GM23338 (cell line): ENCODE measurements at regions not wholly inside any gene's neighbourhood (a gene's known extent, or its start where the extent isn't known, plus 50 kb on each side); places are given as distances from the start of the nearest gene placed in this dataset.

Experiments
- ATAC-seq: fragments of 200-7000 bp; cut with Tn5 transposase; 3 replicates; pipeline ENCODE4 v1.9.1; 2020
- DNase-seq: peaks from one replicate; pipeline ENCODE4 v3.0.0-alpha.2; 2015; ENCODE audit warnings: low spot score
- H2AFZ ChIP-seq: fragments of 200-600 bp; sonication (generic); 2 replicates; pipeline ENCODE4 v1.8.0; 2016; ENCODE audit warnings: antibody characterized with exemption, mild to moderate bottlenecking, moderate library complexity
- H3F3A ChIP-seq: fragments of 200-600 bp; sonication (generic); replicated peaks from 2 replicates; pipeline ENCODE4 v1.8.0; 2017; ENCODE audit warnings: antibody characterized with exemption, mixed run types, low read depth
- H3K27ac ChIP-seq: fragments of 200-600 bp; sonication (generic); 2 replicates; pipeline ENCODE4 v1.6.1; 2016; ENCODE audit warnings: low read depth
- H3K27me3 ChIP-seq: fragments of 200-600 bp; sonication (generic); 2 replicates; pipeline ENCODE4 v1.8.0; 2016; ENCODE audit warnings: mild to moderate bottlenecking, mixed run types, moderate library complexity; ENCODE audit not compliant: insufficient read depth
- H3K36me3 ChIP-seq: fragments of 200-600 bp; sonication (generic); 2 replicates; pipeline ENCODE4 v1.8.0; 2016; ENCODE audit warnings: mild to moderate bottlenecking; ENCODE audit not compliant: insufficient read depth
- H3K4me1 ChIP-seq: fragments of 200-600 bp; sonication (generic); 2 replicates; pipeline ENCODE4 v1.8.0; 2016; ENCODE audit warnings: mild to moderate bottlenecking, moderate library complexity; ENCODE audit not compliant: insufficient read depth
- H3K4me2 ChIP-seq: fragments of 200-600 bp; sonication (generic); 2 replicates; pipeline ENCODE4 v1.7.1; 2017; ENCODE audit warnings: mixed run types
- H3K4me3 ChIP-seq: fragments of 200-600 bp; sonication (generic); 2 replicates; pipeline ENCODE4 v1.6.1; 2016; ENCODE audit warnings: mixed run types
- H3K79me2 ChIP-seq: fragments of 200-600 bp; sonication (generic); replicated peaks from 2 replicates; pipeline ENCODE4 v1.8.0; 2017; ENCODE audit warnings: mild to moderate bottlenecking; ENCODE audit not compliant: insufficient read depth
- H3K9me2 ChIP-seq: fragments of 200-600 bp; sonication (generic); 2 replicates; pipeline ENCODE4 v1.8.0; 2017; ENCODE audit not compliant: insufficient read depth
- H4K20me1 ChIP-seq: fragments of 200-600 bp; sonication (generic); replicated peaks from 2 replicates; pipeline ENCODE4 v1.8.0; 2017; ENCODE audit warnings: mild to moderate bottlenecking; ENCODE audit not compliant: insufficient read depth
- H3K27ac Mint-ChIP-seq: 2 replicates; pipeline ENCODE4 v1.8.0; 2020; ENCODE audit warnings: inconsistent platforms, mild to moderate bottlenecking, moderate library complexity, mixed read lengths
- H3K27me3 Mint-ChIP-seq: 3 replicates; pipeline ENCODE4 v1.8.0; 2022; ENCODE audit warnings: low read depth, mild to moderate bottlenecking, moderate library complexity, mixed read lengths, inconsistent platforms; ENCODE audit not compliant: insufficient read depth, poor library complexity
- H3K36me3 Mint-ChIP-seq: 3 replicates; pipeline ENCODE4 v1.8.0; 2021; ENCODE audit warnings: low read depth, mild to moderate bottlenecking, inconsistent platforms, moderate library complexity, mixed read lengths
- H3K4me1 Mint-ChIP-seq: 3 replicates; pipeline ENCODE4 v1.8.0; 2020; ENCODE audit warnings: mild to moderate bottlenecking, inconsistent platforms, mixed read lengths
- H3K4me3 Mint-ChIP-seq: 3 replicates; pipeline ENCODE4 v1.8.0; 2021; ENCODE audit warnings: moderate library complexity, mild to moderate bottlenecking, inconsistent platforms, mixed read lengths
- H3K9me3 Mint-ChIP-seq: 3 replicates; pipeline ENCODE4 v1.8.0; 2020; ENCODE audit warnings: moderate library complexity, mild to moderate bottlenecking, inconsistent platforms, mixed read lengths
- CREB1 ChIP-seq: fragments of 250-450 bp; sonication (Bioruptor Pico); IDR thresholded peaks from 2 replicates; pipeline ENCODE4 v1.5.0; 2020; ENCODE audit warnings: low read depth, mild to moderate bottlenecking, moderate library complexity
- CTCF ChIP-seq, 2 experiments: fragments of 200-600 bp in 1 of 2; sonication (generic) in 1 of 2; conservative IDR thresholded peaks; 2 replicates each; pipeline versions ENCODE4 v1.5.1 to v1.6.1; 2016 to 2017; ENCODE audit warnings: antibody characterized with exemption in 2 of 2, low read depth in 2 of 2, mild to moderate bottlenecking in 2 of 2, moderate library complexity in 1 of 2
- EZH2 ChIP-seq: fragments of 200-600 bp; sonication (generic); IDR thresholded peaks from one replicate; pipeline ENCODE4 v1.8.0; 2017; ENCODE audit warnings: antibody characterized with exemption, mild to moderate bottlenecking, low read depth; ENCODE audit not compliant: unreplicated experiment
- EZH2phosphoT487 ChIP-seq: fragments of 200-600 bp; sonication (generic); IDR thresholded peaks from one replicate; pipeline ENCODE4 v1.8.1; 2018; ENCODE audit warnings: antibody characterized with exemption; ENCODE audit not compliant: unreplicated experiment
- JUNB ChIP-seq: IDR thresholded peaks from one replicate; pipeline ENCODE4 v1.6.1; 2016; ENCODE audit warnings: antibody characterized with exemption; ENCODE audit not compliant: unreplicated experiment
- NANOG ChIP-seq: IDR thresholded peaks from 2 replicates; pipeline ENCODE4 v1.6.1; 2016; ENCODE audit warnings: antibody characterized with exemption, borderline replicate concordance
- POLR2AphosphoS5 ChIP-seq: IDR thresholded peaks from 2 replicates; pipeline ENCODE4 v1.6.1; 2016; ENCODE audit warnings: antibody characterized with exemption, low read depth
- STAT1 ChIP-seq: IDR thresholded peaks from one replicate; pipeline ENCODE4 v1.6.1; 2016; ENCODE audit warnings: antibody characterized with exemption; ENCODE audit not compliant: unreplicated experiment
- ZNF114 ChIP-seq: fragments of 250-450 bp; sonication (Bioruptor Pico); IDR thresholded peaks from 2 replicates; pipeline ENCODE4 v1.5.0; 2020; ENCODE audit warnings: mild to moderate bottlenecking, moderate library complexity
- ZNF462 ChIP-seq: fragments of 250-450 bp; sonication (Bioruptor Pico); IDR thresholded peaks from 2 replicates; pipeline ENCODE4 v1.5.0; 2020; ENCODE audit warnings: mild to moderate bottlenecking, moderate library complexity
- TF ChIP-seq, protein P1 (sequence below): IDR thresholded peaks from 2 replicates; pipeline ENCODE4 v1.6.1; 2016; ENCODE audit warnings: antibody characterized with exemption
- TF ChIP-seq, protein P2 (sequence below): IDR thresholded peaks from one replicate; pipeline ENCODE4 v1.6.1; 2018; ENCODE audit warnings: antibody characterized with exemption; ENCODE audit not compliant: unreplicated experiment

- TF ChIP-seq, protein P1, sequence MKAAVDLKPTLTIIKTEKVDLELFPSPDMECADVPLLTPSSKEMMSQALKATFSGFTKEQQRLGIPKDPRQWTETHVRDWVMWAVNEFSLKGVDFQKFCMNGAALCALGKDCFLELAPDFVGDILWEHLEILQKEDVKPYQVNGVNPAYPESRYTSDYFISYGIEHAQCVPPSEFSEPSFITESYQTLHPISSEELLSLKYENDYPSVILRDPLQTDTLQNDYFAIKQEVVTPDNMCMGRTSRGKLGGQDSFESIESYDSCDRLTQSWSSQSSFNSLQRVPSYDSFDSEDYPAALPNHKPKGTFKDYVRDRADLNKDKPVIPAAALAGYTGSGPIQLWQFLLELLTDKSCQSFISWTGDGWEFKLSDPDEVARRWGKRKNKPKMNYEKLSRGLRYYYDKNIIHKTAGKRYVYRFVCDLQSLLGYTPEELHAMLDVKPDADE, result no peak
- no peak for TF ChIP-seq POLR2AphosphoS5
- TF ChIP-seq EZH2phosphoT487, result no peak
Observed at GRCh38 chr2:36087344-36087743, 268.2 kb upstream of the CRIM1 start (continued).

DNA sequence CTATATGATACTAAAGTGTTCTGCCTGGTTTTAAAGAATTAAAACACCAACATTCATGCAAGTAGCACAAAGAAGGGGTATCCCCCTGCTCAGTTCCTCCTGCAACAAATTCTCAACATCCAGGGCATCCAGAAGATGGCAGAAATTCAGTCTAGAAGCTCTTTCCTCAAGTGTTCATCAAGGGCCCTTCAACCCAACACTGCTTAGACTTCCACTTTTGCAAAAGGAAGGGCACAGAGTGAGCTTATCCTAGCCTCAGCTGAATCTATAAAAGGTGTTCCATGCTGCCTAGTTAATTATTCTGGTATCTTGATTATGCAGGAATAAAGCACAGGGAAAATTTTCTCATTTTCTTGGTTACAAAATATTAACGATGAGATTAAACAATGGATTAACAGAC lies 275.8 kb upstream of the CRIM1 start:
- Histone ChIP-seq H2AFZ (no peak overlapping the region), H3K4me3 (no peak overlapping the region), H3K27me3 (no peaks in the 10 kb centered on the region), H3K9me2 (peaks cover 3% of the 10 kb centered on the region; the same call in 1 of the 2 replicates), H3K27ac (no peak overlapping the region), H3K79me2 (no peaks in the 10 kb centered on the region), H3K4me1 (peaks cover 10% of the 10 kb centered on the region; the same call in 1 of the 2 replicates), H3K36me3 (no peaks in the 10 kb centered on the region), H3F3A (no peaks in the 10 kb centered on the region), H4K20me1 (no peaks in the 10 kb centered on the region), H3K4me2 (no peak overlapping the region)
- Mint-ChIP-seq H3K4me1 (peaks cover 14% of the 10 kb centered on the region; the same call in 2 of the 3 replicates), H3K36me3 (no peaks in the 10 kb centered on the region), H3K27ac (no peak overlapping the region), H3K9me3 (no peaks in the 10 kb centered on the region), H3K4me3 (no peak overlapping the region), H3K27me3 (no peaks in the 10 kb centered on the region)
- no peak for ATAC-seq
- no peak for DNase-seq
- TF ChIP-seq, protein P1, result no peak
- TF ChIP-seq ZNF462 (no peak), CTCF (conservative IDR thresholded peaks at IDR 0.05; ENCODE audit: low read depth in 2 of 2) (no peak), NANOG (no peak), EZH2phosphoT487 (no peak), EZH2 (no peak), STAT1 (no peak), POLR2AphosphoS5 (no peak), ZNF114 (no peak), CREB1 (CRISPR knock-in tag) (no peak), JUNB (no peak)
- TF ChIP-seq, protein P2, sequence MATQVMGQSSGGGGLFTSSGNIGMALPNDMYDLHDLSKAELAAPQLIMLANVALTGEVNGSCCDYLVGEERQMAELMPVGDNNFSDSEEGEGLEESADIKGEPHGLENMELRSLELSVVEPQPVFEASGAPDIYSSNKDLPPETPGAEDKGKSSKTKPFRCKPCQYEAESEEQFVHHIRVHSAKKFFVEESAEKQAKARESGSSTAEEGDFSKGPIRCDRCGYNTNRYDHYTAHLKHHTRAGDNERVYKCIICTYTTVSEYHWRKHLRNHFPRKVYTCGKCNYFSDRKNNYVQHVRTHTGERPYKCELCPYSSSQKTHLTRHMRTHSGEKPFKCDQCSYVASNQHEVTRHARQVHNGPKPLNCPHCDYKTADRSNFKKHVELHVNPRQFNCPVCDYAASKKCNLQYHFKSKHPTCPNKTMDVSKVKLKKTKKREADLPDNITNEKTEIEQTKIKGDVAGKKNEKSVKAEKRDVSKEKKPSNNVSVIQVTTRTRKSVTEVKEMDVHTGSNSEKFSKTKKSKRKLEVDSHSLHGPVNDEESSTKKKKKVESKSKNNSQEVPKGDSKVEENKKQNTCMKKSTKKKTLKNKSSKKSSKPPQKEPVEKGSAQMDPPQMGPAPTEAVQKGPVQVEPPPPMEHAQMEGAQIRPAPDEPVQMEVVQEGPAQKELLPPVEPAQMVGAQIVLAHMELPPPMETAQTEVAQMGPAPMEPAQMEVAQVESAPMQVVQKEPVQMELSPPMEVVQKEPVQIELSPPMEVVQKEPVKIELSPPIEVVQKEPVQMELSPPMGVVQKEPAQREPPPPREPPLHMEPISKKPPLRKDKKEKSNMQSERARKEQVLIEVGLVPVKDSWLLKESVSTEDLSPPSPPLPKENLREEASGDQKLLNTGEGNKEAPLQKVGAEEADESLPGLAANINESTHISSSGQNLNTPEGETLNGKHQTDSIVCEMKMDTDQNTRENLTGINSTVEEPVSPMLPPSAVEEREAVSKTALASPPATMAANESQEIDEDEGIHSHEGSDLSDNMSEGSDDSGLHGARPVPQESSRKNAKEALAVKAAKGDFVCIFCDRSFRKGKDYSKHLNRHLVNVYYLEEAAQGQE, result no peak
